ENCODE measurements at regions not wholly inside any gene's neighbourhood (a gene's known extent, or its start where the extent isn't known, plus 50 kb on each side); places are given as distances from the start of the nearest gene placed in this dataset.

GRCh38 chr11:100484948-100485347, 202.1 kb upstream of the ARHGAP42 start:
- no peak for TF ChIP-seq POLR2AphosphoS5 (IDR thresholded peaks at IDR 0.05; ENCODE audit: insufficient read depth in 1 of 2, low read depth in 1 of 2)
- no peak for TF ChIP-seq POLR2A (IDR thresholded peaks at IDR 0.05)

Data from vagina (tissue), 2 donors.